T-cell (primary cell): ENCODE measurements at regions not wholly inside any gene's neighbourhood (a gene's known extent, or its start where the extent isn't known, plus 50 kb on each side); places are given as distances from the start of the nearest gene placed in this dataset.

Source experiments
- ATAC-seq, 4 experiments: fragments of 200-7000 bp in 3 of 4; fragments of 150-1000 bp in 1 of 4; cut with Tn5 transposase; replicated peaks in 1 of 4; 1 replicate in 3 of 4; 2 replicates in 1 of 4; pipeline ENCODE4 v1.10.0; 2021; ENCODE audit warnings: moderate library complexity in 3 of 4, mild to moderate bottlenecking in 2 of 4, moderate number of reproducible peaks in 1 of 4
- CTCF ChIA-PET, 2 donors: fragments of 300-600 bp; sonication (Branson Sonifier 250); formaldehyde crosslinking; loops; one replicate each; lab custom pipeline; 2022; ENCODE audit warnings: antibody characterized with exemption in 2 of 2; lab: Charles Lee
- POLR2A ChIA-PET, 2 donors: fragments of 300-600 bp; sonication (Branson Sonifier 250); formaldehyde crosslinking; loops; one replicate each; lab custom pipeline; 2022; ENCODE audit warnings: antibody characterized with exemption in 2 of 2; lab: Charles Lee
- DNase-seq, 35 experiments: peaks; one replicate each; pipeline versions ENCODE4 v3.0.0 to v3.0.0-alpha.2; 2013 to 2023
- H3K27ac ChIP-seq: one replicate; pipeline ENCODE4 v1.5.1; 2013; ENCODE audit warnings: low read length
- H3K27me3 ChIP-seq, 2 experiments: replicated peaks in 1 of 2; 1 replicate in 1 of 2; 2 replicates in 1 of 2; pipeline versions ENCODE4 v1.6.1 to v1.7.0; 2013; ENCODE audit warnings: low read length in 1 of 2, mixed read lengths in 1 of 2; ENCODE audit not compliant: control insufficient read depth in 2 of 2, insufficient read depth in 2 of 2; ENCODE audit errors: extremely low read depth in 1 of 2
- H3K36me3 ChIP-seq, 2 donors: 1 replicate in 1 of 2; 2 replicates in 1 of 2; pipeline versions ENCODE4 v1.6.1 to v1.7.0; 2013; ENCODE audit warnings: low read length in 1 of 2; ENCODE audit not compliant: control insufficient read depth in 2 of 2, insufficient read depth in 1 of 2; ENCODE audit errors: extremely low read depth in 1 of 2
- H3K4me1 ChIP-seq, 2 experiments: 1 replicate in 1 of 2; 2 replicates in 1 of 2; pipeline versions ENCODE4 v1.6.1 to v1.7.0; 2013; ENCODE audit warnings: low read length in 2 of 2, mixed read lengths in 1 of 2; ENCODE audit not compliant: insufficient read depth in 2 of 2, control insufficient read depth in 1 of 2; ENCODE audit errors: extremely low read depth in 1 of 2
- H3K4me3 ChIP-seq, 2 donors: 1 replicate in 1 of 2; 2 replicates in 1 of 2; pipeline versions ENCODE4 v1.5.1 to v1.7.0; 2013; ENCODE audit warnings: mild to moderate bottlenecking in 2 of 2, low read length in 1 of 2, moderate library complexity in 1 of 2; ENCODE audit not compliant: control insufficient read depth in 1 of 2; ENCODE audit errors: extremely low read depth in 1 of 2
- H3K9me3 ChIP-seq: 2 replicates; pipeline ENCODE4 v1.7.0; 2013
- H3K27ac Mint-ChIP-seq, 2 donors: one replicate each; pipeline ENCODE4 v1.8.0; 2020 to 2021; ENCODE audit warnings: mild to moderate bottlenecking in 2 of 2, mixed read lengths in 2 of 2
- H3K27me3 Mint-ChIP-seq, 2 donors: one replicate each; pipeline ENCODE4 v1.8.0; 2021 to 2022; ENCODE audit warnings: mixed read lengths in 2 of 2
- H3K36me3 Mint-ChIP-seq: one replicate; pipeline ENCODE4 v1.8.0; 2021; ENCODE audit warnings: mixed read lengths
- H3K4me1 Mint-ChIP-seq, 3 donors: one replicate each; pipeline ENCODE4 v1.8.0; 2020 to 2022; ENCODE audit warnings: mixed read lengths in 3 of 3, mild to moderate bottlenecking in 1 of 3
- H3K4me3 Mint-ChIP-seq, 3 donors: one replicate each; pipeline ENCODE4 v1.8.0; 2020 to 2022; ENCODE audit warnings: mild to moderate bottlenecking in 3 of 3, mixed read lengths in 3 of 3, moderate library complexity in 3 of 3
- H3K9me3 Mint-ChIP-seq, 3 donors: one replicate each; pipeline ENCODE4 v1.8.0; 2020 to 2022; ENCODE audit warnings: mixed read lengths in 3 of 3
- WGBS: methylation state at CpG from one replicate; pipeline ENCODE4 v1.1.5; 2013; ENCODE audit warnings: missing lambda C conversion rate; ENCODE audit not compliant: insufficient coverage; 5-methylcytosine and 5-hydroxymethylcytosine counted together

DNA sequence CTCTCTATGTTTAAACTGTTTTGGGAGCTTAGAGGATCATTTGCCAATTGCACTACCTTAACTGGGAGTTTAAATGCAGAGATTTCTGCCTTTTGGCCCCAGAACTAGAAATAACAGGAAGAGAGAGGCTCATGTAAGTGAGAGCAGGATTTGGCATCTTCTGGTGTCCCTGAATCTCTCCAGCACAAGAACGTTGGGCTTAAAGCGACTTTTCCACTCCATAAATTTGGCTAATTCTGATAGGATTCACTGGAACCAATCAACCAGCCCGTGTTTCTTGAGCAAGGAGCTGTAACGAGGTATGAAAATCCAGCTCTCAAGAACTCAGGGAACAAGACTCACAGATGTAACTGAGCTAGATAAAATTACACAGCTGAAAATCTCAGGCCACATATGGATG is 181.0 kb downstream of the C1D start:
- Mint-ChIP-seq H3K36me3 (no peaks in the 10 kb centered on the region), H3K27ac (no peak overlapping the region), H3K4me1 (no peaks in the 10 kb centered on the region), H3K27me3 (peaks cover 4% of the 10 kb centered on the region in 2 donors), H3K9me3 (no peaks in the 10 kb centered on the region), H3K4me3 (no peak overlapping the region)
- peaks cover 2 to 7% of the 10 kb centered on the region in 2 experiments for H3K27me3 ChIP-seq
- H3K27ac ChIP-seq = no peak overlapping the region
- ChIA-PET POLR2A (interaction anchor here in 1 of 2 donors (0.5 kb wide), 1 partner anchor 21 kb away, joined by 5 read pairs; no protein-coding TSS in a partner anchor), CTCF (interaction anchor here in 1 of 2 donors (0.6 kb wide), 1 partner anchor 91 kb away, joined by 3 read pairs; no protein-coding TSS in a partner anchor)
- ATAC-seq (no peak), DNase-seq (no peak)
- no peaks in the 10 kb centered on the region for H3K36me3 ChIP-seq
- no peak overlapping the region for H3K4me3 ChIP-seq
- no CpG with 5 or more reads among the region's 4 CpGs for WGBS
- H3K4me1 ChIP-seq = no peaks in the 10 kb centered on the region
- H3K9me3 ChIP-seq = no peaks in the 10 kb centered on the region

DNA sequence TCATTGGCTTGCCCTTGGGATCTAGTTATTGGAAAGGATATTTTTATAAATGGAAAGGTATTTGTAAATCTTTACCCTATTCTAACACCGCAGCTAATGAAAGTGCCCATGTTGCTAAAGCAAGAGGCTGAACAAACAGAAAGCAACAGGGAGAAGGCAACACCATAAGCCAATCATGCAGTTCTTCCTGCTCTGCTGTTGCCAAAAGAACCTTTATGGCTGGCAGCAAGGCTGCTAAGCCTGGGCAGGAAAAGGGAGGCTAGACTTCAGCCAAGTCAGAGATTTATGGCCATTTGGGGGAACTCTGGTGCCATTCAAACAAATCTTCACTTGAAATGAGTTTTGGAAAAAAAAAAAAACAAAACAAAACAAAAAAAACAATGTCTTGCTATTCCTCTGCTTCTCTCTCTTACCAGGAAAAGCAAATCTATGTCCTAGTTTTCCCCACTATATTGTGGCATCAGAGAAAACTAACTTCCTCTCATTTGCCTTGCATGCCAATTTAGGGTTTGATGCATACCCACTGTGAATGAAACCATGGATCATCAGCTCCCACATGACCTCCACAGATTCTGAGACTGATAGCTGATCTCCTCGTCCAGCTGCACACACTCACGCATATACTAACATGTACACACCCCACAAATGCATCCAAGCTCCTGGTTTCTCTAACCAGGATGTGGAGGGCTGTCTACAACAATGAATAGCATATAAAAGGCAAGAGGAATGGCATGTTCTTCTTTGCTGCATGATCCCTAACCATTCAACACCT is 179.3 kb downstream of the C1D start:
- no peak overlapping the region for H3K27ac ChIP-seq
- Mint-ChIP-seq H3K27me3 (peaks cover 0 to 6% of the 10 kb centered on the region in 2 donors), H3K4me3 (no peak overlapping the region), H3K4me1 (no peaks in the 10 kb centered on the region), H3K27ac (no peak overlapping the region), H3K36me3 (no peaks in the 10 kb centered on the region), H3K9me3 (no peaks in the 10 kb centered on the region)
- WGBS = 60% methylated on average over 1 of the region's 3 CpGs
- H3K36me3 ChIP-seq = no peaks in the 10 kb centered on the region
- H3K27me3 ChIP-seq = peaks cover 0 to 2% of the 10 kb centered on the region in 2 experiments
- no peak for DNase-seq
- ChIA-PET POLR2A (no interaction called here), CTCF (interaction anchor here in 1 of 2 donors (0.7 kb wide), 1 partner anchor 12 kb away, joined by 3 read pairs; no protein-coding TSS in a partner anchor)
- H3K9me3 ChIP-seq = no peaks in the 10 kb centered on the region
- H3K4me3 ChIP-seq = no peak overlapping the region
- H3K4me1 ChIP-seq = no peaks in the 10 kb centered on the region
- no peak for ATAC-seq

DNA sequence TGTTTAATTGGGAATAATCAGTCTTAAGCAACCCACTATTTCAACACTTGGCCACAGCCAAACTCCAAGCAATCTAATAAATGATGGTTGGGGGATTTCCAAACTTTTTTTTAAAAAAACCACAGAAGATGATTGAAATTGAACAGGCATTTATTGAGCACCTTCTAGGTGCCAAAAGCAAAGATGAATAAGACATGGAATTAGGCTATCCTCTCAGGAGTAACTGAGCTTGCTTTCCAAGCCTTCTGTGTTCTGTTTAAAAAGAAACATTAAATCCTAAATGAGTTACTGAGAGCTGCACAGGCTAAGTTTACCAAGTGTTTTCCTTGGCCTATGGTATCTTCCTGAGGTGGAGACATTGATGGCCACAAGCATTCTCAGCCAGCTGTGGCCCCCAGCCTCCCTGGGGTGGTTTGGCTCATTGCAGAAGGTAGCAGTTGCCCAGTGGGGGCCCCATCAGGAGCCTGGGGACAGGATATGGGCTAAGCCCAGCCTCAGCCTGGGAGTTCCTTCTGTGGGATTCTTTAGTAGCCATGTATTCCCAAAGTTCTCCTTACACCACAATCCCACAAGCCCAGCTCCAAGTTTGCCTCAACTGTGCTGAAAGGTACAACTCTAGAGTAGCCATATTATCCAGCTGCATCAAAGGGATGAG is 174.3 kb downstream of the C1D start:
- Mint-ChIP-seq H3K27me3 (peaks cover 3 to 6% of the 10 kb centered on the region in 2 donors), H3K36me3 (no peaks in the 10 kb centered on the region), H3K4me1 (no peaks in the 10 kb centered on the region), H3K9me3 (no peaks in the 10 kb centered on the region), H3K27ac (no peak overlapping the region), H3K4me3 (no peak overlapping the region)
- H3K27me3 ChIP-seq = no peaks in the 10 kb centered on the region
- no peak for DNase-seq
- ChIA-PET CTCF (interaction anchor here in 1 of 2 donors (1.5 kb wide), 1 partner anchor 10 kb away, joined by 7 read pairs; no protein-coding TSS in a partner anchor), POLR2A (no interaction called here)
- H3K4me3 ChIP-seq = no peak overlapping the region
- H3K4me1 ChIP-seq = no peaks in the 10 kb centered on the region
- ATAC-seq = no peak
- no peak overlapping the region for H3K27ac ChIP-seq
- no peaks in the 10 kb centered on the region for H3K36me3 ChIP-seq
- H3K9me3 ChIP-seq = no peaks in the 10 kb centered on the region

DNA sequence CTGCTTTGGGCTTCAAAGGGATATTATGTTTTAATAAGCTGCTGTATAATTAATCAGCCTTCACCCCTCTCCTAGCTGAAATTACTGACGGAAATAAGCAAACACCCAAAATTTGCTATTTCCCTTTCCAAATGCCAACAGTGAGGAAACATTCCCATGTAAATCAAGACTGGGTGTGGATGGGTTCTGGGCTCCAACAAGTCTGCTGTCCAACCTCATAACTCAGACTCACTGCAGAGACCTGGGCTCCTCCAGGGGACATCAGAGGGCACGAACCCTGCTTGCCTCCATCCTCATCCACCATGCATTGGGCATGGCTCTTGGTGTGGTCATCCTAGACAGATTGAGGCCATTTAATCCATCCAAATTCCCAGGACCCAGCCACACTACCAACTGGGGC is 173.7 kb downstream of the C1D start:
- WGBS = 50% methylated on average over 1 of the region's 2 CpGs
- no peaks in the 10 kb centered on the region for H3K36me3 ChIP-seq
- no peaks in the 10 kb centered on the region for H3K9me3 ChIP-seq
- H3K4me1 ChIP-seq = no peaks in the 10 kb centered on the region
- POLR2A ChIA-PET = no interaction called here
- Mint-ChIP-seq H3K27ac (no peak overlapping the region), H3K9me3 (peaks cover 0 to 1% (median 0%) of the 10 kb centered on the region in 3 donors), H3K27me3 (peaks cover 2 to 3% of the 10 kb centered on the region in 2 donors), H3K4me1 (no peaks in the 10 kb centered on the region), H3K36me3 (no peaks in the 10 kb centered on the region), H3K4me3 (no peak overlapping the region)
- DNase-seq = no peak
- ATAC-seq = no peak
- no peak overlapping the region for H3K4me3 ChIP-seq
- no peaks in the 10 kb centered on the region for H3K27me3 ChIP-seq
- H3K27ac ChIP-seq = no peak overlapping the region
- CTCF ChIA-PET = no interaction called here

DNA sequence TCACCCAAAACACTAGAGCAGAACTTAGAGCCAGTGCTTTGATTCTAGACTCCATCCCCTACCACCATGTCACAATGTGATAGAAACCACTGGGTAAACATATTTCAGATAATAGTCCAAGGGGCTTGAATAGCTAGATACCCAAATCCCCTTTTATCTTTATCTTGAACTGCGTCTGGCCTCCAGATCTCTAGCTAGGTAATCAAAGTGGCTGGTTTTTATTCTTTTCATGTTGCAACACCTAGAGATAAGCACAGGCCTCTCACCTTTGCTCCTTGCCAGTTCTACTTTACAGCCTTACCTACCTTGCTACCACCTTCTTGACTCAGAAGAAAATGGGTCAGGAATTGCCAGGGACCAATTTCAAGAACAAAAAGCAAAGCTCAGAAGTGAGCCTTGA is 171.2 kb downstream of the C1D start:
- H3K9me3 ChIP-seq = no peaks in the 10 kb centered on the region
- POLR2A ChIA-PET = no interaction called here
- Mint-ChIP-seq H3K4me1 (no peaks in the 10 kb centered on the region), H3K27ac (no peak overlapping the region), H3K9me3 (peaks cover 0 to 6% (median 0%) of the 10 kb centered on the region in 3 donors), H3K36me3 (no peaks in the 10 kb centered on the region), H3K27me3 (peaks cover 3 to 6% of the 10 kb centered on the region in 2 donors), H3K4me3 (no peak overlapping the region)
- DNase-seq = no peak
- no peaks in the 10 kb centered on the region for H3K4me1 ChIP-seq
- no peak overlapping the region for H3K4me3 ChIP-seq
- CTCF ChIA-PET = no interaction called here
- no peak overlapping the region for H3K27ac ChIP-seq
- peaks cover 0 to 3% of the 10 kb centered on the region in 2 experiments for H3K27me3 ChIP-seq
- no peaks in the 10 kb centered on the region for H3K36me3 ChIP-seq
- no peak for ATAC-seq
- 80% methylated on average over 1 of the region's 1 CpG for WGBS

DNA sequence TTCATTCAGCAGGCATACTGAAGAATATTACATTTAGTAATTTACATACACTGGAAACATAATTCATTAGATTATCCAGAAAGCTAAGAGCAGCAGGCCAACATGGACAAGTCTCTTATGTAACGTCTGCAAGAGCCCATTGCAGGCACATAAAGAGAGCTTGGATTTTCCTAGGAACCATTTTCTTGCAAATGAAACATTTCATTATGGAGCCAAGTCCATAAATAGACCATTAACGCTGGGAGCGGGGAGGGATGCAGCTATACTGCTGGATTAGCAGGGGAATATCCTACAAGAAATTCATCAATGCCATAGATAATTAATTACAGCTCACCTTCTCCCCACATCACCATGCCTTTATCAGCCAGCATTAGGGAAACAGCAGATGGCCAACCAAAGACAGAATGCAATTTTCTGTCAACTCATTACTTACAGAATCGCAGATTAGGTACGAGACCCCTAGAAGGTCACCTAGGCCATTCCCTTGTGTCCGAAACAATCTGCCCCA is 170.4 kb downstream of the C1D start:
- POLR2A ChIA-PET = no interaction called here
- CTCF ChIA-PET = no interaction called here
- no peak for ATAC-seq
- H3K4me1 ChIP-seq = no peaks in the 10 kb centered on the region
- no peak overlapping the region for H3K4me3 ChIP-seq
- peaks cover 0 to 3% of the 10 kb centered on the region in 2 experiments for H3K27me3 ChIP-seq
- Mint-ChIP-seq H3K27me3 (peaks cover 7 to 8% of the 10 kb centered on the region in 2 donors), H3K4me1 (no peaks in the 10 kb centered on the region), H3K9me3 (peaks cover 0 to 6% (median 0%) of the 10 kb centered on the region in 3 donors), H3K4me3 (no peak overlapping the region), H3K36me3 (no peaks in the 10 kb centered on the region), H3K27ac (no peak overlapping the region)
- DNase-seq = no peak
- H3K36me3 ChIP-seq = no peaks in the 10 kb centered on the region
- 85% methylated on average over 6 of the region's 6 CpGs for WGBS
- H3K27ac ChIP-seq = no peak overlapping the region
- H3K9me3 ChIP-seq = no peaks in the 10 kb centered on the region
